ENCODE measurements at regions not wholly inside any gene's neighbourhood (a gene's known extent, or its start where the extent isn't known, plus 50 kb on each side); places are given as distances from the start of the nearest gene placed in this dataset.

DNA sequence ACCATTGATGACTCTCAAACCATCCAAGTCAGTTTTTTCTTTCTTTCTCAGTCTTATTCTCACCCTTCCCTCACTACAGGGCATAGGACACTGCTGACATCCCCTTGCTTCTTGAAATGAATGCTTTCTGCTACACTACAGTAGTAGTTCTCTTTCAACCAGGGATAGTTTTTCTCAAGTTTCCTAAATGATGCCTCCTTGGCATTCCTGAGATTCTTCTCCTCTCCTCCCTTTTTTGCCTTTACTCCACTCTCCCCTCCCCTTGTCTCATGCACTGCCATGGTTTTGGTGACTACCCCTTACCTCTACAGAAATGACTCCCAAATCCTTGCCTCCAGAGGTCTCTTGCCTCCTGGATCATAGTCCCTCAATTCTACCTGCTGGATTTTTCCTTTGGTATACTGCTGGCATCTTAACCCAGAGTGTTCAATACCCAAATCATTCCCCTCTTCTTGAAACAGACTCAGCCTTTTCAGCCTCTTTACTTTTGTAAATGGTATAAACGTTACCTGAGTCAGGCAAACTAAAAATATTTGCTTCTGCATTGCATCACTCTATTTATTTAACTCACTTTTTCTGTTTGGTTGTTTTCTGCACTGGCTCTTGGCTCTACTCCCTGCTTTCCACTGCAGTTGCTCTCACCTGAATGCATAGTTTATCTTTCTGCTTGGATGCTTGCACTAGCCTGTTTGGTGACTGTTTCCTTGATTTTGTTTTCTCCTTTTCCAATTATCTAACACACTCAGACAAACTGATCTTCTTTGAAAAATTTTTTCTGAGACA is 211.6 kb upstream of the IGF1 start:
- no peaks in the 10 kb centered on the region for H3K27me3 Mint-ChIP-seq (ENCODE audit: low read depth, poor library complexity)
- no peak overlapping the region for H3K4me3 Mint-ChIP-seq
- no peak for DNase-seq
- TF ChIP-seq, protein P1, sequence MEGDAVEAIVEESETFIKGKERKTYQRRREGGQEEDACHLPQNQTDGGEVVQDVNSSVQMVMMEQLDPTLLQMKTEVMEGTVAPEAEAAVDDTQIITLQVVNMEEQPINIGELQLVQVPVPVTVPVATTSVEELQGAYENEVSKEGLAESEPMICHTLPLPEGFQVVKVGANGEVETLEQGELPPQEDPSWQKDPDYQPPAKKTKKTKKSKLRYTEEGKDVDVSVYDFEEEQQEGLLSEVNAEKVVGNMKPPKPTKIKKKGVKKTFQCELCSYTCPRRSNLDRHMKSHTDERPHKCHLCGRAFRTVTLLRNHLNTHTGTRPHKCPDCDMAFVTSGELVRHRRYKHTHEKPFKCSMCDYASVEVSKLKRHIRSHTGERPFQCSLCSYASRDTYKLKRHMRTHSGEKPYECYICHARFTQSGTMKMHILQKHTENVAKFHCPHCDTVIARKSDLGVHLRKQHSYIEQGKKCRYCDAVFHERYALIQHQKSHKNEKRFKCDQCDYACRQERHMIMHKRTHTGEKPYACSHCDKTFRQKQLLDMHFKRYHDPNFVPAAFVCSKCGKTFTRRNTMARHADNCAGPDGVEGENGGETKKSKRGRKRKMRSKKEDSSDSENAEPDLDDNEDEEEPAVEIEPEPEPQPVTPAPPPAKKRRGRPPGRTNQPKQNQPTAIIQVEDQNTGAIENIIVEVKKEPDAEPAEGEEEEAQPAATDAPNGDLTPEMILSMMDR (IDR thresholded peaks at IDR 0.05): no peak
- H3K9me3 Mint-ChIP-seq: peaks cover 16% of the 10 kb centered on the region
- H3K4me1 Mint-ChIP-seq: peaks cover 16% of the 10 kb centered on the region
- no peak overlapping the region for H3K27ac Mint-ChIP-seq
- H3K36me3 Mint-ChIP-seq (ENCODE audit: low read depth): no peaks in the 10 kb centered on the region

DNA sequence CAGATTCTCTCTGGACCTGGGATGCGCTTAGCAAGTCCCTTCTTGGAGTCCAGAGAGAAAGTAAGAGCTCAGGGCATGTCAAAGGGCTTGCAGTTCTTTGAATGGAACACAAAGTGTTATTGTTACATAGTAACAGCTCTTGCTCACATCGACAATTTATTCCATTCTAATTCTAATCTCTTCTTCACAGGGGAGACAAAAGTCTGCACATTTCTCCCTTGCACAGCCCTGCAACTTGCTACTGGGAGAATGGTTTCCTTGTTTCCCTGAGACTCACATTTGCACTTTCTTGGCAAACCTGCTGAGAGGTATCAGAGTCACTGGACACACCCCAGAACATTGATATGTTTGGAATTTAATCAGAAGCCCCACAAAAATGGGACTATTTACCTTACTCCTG is 209.9 kb upstream of the IGF1 start:
- no peak overlapping the region for H3K4me3 Mint-ChIP-seq
- H3K27me3 Mint-ChIP-seq (ENCODE audit: low read depth, poor library complexity): no peaks in the 10 kb centered on the region
- H3K36me3 Mint-ChIP-seq (ENCODE audit: low read depth): no peaks in the 10 kb centered on the region
- TF ChIP-seq, protein P1 (IDR thresholded peaks at IDR 0.05): no peak
- H3K27ac Mint-ChIP-seq: no peak overlapping the region
- peaks cover 16% of the 10 kb centered on the region for H3K4me1 Mint-ChIP-seq
- peaks cover under 1% of the 10 kb centered on the region for H3K9me3 Mint-ChIP-seq
- DNase-seq: no peak

DNA sequence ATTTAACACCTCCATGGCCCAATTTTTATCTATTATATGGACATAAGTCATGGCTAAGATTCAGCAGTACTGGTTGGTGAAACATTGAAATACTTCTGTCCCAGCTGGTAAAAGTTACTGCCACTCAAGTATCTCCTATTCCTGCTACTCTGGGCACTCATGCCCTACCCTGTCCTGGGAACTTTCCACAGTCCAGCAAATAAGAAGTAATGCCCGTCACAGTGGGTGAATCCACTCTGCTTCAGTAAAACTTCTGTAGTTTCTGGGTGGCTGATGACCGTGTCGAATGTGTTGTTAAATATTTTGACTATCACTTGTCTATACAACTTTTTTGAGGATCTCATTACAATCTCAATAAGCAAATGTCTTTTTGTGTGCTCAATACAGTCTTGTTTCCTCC is 209.3 kb upstream of the IGF1 start:
- DNase-seq: no peak
- Mint-ChIP-seq H3K27me3 (ENCODE audit: low read depth, poor library complexity) (no peaks in the 10 kb centered on the region), H3K4me1 (peaks cover 16% of the 10 kb centered on the region), H3K27ac (no peak overlapping the region), H3K36me3 (ENCODE audit: low read depth) (no peaks in the 10 kb centered on the region), H3K9me3 (no peaks in the 10 kb centered on the region), H3K4me3 (no peak overlapping the region)
- TF ChIP-seq, protein P1 (IDR thresholded peaks at IDR 0.05): no peak

DNA sequence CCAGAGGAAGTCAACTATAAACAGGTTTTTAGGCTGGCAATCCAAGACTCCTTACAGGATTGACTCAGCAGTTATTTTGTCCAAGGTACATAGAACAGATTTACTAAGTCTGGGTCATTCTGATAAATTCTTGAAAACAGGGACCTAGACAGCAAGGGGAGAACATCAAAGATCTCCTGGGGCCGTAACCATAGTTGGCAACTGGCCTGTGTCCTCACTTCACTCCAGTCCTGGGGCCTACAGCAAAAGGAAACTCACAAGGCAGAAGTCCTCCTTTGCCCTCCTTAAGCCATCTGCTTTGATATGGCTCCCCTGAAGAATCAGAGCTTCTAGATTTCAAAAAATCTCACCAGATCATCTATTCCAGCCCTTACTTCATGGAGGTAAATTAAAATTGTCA is 207.2 kb upstream of the IGF1 start:
- H3K36me3 Mint-ChIP-seq (ENCODE audit: low read depth): no peaks in the 10 kb centered on the region
- peaks cover 16% of the 10 kb centered on the region for H3K4me1 Mint-ChIP-seq
- TF ChIP-seq, protein P1 (IDR thresholded peaks at IDR 0.05): no peak
- H3K4me3 Mint-ChIP-seq: no peak overlapping the region
- no peaks in the 10 kb centered on the region for H3K9me3 Mint-ChIP-seq
- H3K27me3 Mint-ChIP-seq (ENCODE audit: low read depth, poor library complexity): no peaks in the 10 kb centered on the region
- no peak for DNase-seq
- no peak overlapping the region for H3K27ac Mint-ChIP-seq

DNA sequence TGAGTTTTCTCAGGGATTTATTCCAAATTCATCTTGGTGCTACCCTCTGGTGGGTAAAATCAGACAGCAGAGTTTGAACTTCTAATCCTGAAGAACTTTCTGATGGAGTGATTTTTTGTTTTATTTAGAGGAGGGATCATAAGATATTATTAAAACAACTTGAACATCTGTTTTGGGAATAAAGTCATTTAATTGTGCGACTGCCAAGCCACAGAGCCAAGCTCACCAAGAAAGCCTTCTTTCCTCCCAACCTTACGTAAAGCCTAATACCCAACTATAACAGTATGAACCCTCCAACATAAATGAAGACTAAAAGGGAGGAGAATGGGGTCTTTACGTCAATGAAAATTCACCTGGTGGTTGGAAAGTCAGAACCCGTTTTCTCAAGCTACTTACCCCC is 205.5 kb upstream of the IGF1 start:
- TF ChIP-seq, protein P1 (IDR thresholded peaks at IDR 0.05): no peak
- no peak overlapping the region for H3K4me3 Mint-ChIP-seq
- no peaks in the 10 kb centered on the region for H3K9me3 Mint-ChIP-seq
- no peak for DNase-seq
- H3K27me3 Mint-ChIP-seq (ENCODE audit: low read depth, poor library complexity): peaks cover 4% of the 10 kb centered on the region
- H3K27ac Mint-ChIP-seq: no peak overlapping the region
- peaks cover under 1% of the 10 kb centered on the region for H3K4me1 Mint-ChIP-seq
- H3K36me3 Mint-ChIP-seq (ENCODE audit: low read depth): no peaks in the 10 kb centered on the region

DNA sequence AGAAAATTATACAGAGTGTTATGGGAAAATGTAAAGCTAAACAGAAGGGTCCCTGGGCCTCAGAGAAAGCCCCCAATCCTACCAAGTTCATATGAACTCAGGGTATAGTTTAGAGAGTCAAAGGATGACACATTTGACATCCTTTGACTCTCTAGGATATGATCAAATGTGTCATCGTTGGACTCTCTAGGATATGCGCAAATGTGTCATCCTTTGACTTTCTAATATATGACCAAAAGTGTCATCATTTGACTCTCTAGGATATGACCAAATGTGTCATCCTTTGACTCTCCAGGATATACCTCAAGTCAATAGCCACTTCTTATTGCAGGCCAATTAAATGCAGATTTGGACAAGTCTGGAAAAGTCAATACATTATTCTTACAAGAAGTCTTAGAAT is 204.8 kb upstream of the IGF1 start:
- H3K4me3 Mint-ChIP-seq: no peak overlapping the region

More for the DNA sequence above, 204.8 kb upstream of the IGF1 start:
- no peaks in the 10 kb centered on the region for H3K36me3 Mint-ChIP-seq (ENCODE audit: low read depth)
- TF ChIP-seq, protein P1 (IDR thresholded peaks at IDR 0.05): no peak
- peaks cover 4% of the 10 kb centered on the region for H3K27me3 Mint-ChIP-seq (ENCODE audit: low read depth, poor library complexity)
- H3K4me1 Mint-ChIP-seq: no peaks in the 10 kb centered on the region
- no peak for DNase-seq
- no peaks in the 10 kb centered on the region for H3K9me3 Mint-ChIP-seq
- H3K27ac Mint-ChIP-seq: no peak overlapping the region
